ENCODE measurements at regions not wholly inside any gene's neighbourhood (a gene's known extent, or its start where the extent isn't known, plus 50 kb on each side); places are given as distances from the start of the nearest gene placed in this dataset.

- DNase-seq (ENCODE audit: low read depth): no peak
Measured at GRCh38 chr4:41865306-41865980, 69.8 kb upstream of the TMEM33 start.

GRCh38 chr4:41859087-41859486 lies 76.1 kb upstream of the TMEM33 start:
- no peak for DNase-seq (ENCODE audit: low read depth)

- DNase-seq (ENCODE audit: low read depth): no peak
Measured at GRCh38 chr4:41857226-41857641, 78.0 kb upstream of the TMEM33 start.

- no peak for DNase-seq (ENCODE audit: low read depth)
Measured at GRCh38 chr4:41856797-41857196, 78.4 kb upstream of the TMEM33 start.

GRCh38 chr4:41853973-41854372 lies 81.3 kb upstream of the TMEM33 start:
- peak; percentile 28 for DNase-seq (ENCODE audit: low read depth)

DNA sequence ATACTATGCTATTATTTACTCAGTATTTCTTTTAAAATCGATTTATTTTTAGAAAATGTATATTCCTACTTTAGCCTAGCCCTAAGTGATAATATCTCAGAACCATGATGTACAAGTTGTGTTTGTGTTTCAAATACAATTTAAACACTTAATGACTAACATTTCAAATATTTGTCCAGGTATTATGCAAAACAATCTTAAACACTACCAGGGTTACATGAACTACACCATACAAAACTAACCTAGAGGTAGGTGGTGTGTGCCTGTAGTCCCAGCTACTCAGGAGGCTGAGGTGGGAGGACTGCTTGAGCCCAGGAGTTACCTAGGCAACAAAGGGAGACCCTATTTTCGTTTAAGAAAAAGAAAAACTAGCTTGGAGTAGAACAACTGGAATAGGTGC lies 83.0 kb upstream of the TMEM33 start:
- no peak for DNase-seq (ENCODE audit: low read depth)

GRCh38 chr4:41851621-41852020 lies 83.6 kb upstream of the TMEM33 start:
- DNase-seq (ENCODE audit: low read depth): no peak

DNA sequence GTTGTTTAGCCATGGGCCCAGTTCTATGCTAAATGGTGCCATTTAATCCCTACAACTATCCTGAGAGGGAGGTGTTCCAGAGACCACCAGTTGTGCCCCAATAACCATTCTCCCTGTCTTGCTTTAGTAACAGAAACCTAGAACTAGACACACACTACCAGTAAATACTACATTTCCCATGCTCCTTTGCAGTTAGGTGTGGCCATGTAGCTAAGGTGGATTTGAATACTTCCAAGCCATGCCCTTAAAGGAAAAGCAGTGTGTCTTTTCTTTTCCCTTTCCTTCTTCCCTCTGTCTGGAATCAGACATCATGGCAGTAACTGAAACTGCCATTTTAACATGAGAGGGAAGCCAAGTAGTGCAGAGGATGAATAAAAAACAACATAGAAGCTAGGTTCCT lies 90.9 kb upstream of the TMEM33 start:
- no peak for DNase-seq (ENCODE audit: low read depth)

- peak; percentile 17 for DNase-seq (ENCODE audit: low read depth)
Measured at GRCh38 chr4:41839916-41840854, 91.7 kb upstream of the PHOX2B start.

DNA sequence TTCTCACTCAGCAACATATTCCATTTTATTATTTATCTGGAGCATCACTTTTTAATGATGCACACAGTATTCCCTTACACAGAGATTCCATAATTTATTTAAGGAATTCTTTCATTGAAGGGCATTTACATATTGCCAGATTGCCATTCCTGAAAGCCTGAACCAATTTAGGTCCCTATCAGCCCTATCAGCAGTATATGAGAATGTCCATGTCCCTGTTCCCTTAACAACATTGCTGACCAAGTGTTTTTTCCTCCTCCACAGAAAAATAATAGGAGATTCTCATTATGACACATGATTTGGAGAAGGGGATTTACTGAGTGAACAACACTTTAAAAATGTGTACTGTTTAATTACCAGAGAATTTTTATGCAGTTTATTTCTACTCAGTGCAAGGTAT lies 90.1 kb upstream of the PHOX2B start:
- no peak for DNase-seq (ENCODE audit: low read depth)

GRCh38 chr4:41835321-41835995 lies 86.9 kb upstream of the PHOX2B start:
- DNase-seq (ENCODE audit: low read depth): no peak

GRCh38 chr4:41832961-41833360 lies 84.4 kb upstream of the PHOX2B start:
- no peak for DNase-seq (ENCODE audit: low read depth)

GRCh38 chr4:41822325-41822724 lies 73.8 kb upstream of the PHOX2B start:
- DNase-seq (ENCODE audit: low read depth): no peak

DNA sequence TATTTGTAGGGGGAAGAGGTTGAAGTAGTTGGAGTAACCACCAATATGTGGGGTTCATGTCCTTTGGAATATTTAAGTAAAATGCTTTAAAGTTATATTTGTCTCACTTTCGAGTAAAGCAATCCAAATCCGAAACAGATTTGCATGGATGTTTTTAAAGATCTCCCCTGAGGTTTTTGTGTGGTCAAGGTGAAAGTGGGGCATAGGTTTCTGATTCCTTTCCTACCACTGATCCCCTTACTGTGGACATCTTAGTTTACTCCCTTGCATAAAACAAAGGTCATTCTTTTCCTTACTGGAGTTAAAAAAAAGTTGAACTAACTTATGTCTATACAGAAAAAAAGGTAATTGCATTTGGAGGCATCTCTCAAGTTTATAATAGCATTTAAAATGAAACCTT lies 71.9 kb upstream of the PHOX2B start:
- no peak for DNase-seq (ENCODE audit: low read depth)

DNA sequence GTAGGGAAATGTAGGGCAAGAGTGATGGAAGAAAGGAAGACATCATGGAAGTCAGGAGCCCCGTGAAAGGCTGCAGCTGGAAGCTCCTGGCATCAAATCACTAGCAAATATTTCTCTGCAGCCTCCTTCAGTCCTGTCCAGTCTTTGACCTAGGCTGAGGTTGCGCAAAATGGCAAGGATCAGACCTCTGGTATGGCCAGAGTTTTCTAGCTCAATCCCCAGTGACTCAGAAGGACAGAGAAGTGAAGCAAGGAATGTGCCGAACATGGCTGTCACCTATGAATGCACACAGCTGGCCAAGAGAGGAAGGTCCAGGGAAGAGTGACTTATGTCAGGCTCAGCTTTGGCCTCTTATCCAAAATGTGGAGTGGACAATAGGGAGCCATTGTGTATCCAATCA lies 71.1 kb upstream of the PHOX2B start:
- DNase-seq (ENCODE audit: low read depth): peak; percentile 3

DNA sequence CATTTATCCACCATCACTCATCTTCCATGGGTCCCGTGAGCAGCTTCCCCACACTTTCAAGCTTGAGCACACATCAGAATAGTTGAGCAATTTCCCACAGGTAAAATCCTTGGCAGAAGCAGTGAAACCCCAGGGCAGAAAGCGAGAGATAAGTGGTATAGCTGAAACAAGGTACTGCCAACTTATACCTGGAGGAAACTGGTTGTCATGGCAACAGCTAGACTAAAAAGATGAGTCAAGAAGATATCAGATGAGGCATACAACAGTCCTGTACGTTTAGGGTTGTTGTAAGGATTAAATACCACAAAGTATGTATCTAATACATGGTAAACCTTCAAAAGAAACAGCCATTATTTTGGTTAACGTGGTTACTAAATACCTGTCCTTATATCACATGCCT lies 66.9 kb upstream of the PHOX2B start:
- no peak for DNase-seq (ENCODE audit: low read depth)

DNA sequence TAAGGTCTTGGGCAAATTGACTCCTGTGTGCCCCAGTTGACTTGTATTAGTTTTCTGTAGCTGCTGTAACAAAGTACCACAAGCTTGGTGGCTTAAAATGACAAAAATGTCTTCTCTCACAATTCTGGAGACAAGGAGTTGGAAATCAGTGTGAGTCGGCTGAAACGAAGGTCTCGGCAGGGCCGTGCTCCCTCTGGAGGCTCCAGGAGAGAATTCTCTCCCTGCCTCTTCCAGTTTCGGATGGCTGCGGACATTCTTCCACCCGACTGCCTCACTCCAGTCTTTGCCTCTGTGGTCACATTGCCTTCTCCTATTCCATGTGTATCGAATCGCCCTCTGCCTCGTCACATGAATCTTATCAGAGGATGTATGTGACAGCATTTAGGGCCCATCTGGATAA lies 66.0 kb upstream of the PHOX2B start:
- peak; percentile 42 for DNase-seq (ENCODE audit: low read depth)

DNA sequence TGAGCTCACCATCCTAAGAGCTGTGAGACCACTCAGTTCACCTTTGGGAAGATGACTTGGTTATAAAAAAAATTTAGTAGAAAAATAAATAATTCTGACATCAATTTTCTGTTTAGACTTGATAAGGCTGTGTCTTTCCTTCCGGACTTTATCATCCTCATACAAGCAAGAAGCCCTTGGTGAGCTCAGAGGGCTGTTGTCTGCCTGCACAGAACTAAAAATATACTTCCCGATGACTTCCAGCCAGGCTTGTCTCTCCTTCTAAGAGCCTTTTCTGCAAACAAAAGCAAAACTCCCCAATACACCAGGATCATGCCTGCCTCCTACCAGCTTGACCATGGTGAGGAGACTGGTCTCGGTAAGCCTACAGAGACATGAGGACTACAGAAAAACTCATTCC lies 58.3 kb upstream of the PHOX2B start:
- DNase-seq (ENCODE audit: low read depth): no peak

DNA sequence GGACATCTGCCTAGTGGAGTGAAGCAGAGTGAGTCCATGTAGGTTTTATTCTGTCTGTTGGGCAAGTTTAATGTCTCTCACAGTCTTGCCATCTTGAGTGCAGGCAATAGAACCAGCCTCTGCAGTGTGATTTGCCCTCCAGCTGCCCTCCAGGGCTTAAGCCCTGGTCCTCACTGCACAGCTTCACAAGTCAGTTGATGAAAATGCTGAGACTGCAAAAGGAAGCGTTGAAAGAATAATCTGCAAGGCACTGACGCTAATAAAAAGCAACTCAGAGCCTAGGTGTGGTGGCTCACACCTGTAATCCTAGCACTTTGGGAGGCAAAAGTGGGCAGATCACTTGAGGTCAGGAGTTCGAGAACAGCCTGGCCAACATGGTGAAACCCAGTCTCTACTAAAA lies 54.1 kb upstream of the PHOX2B start:
- no peak for DNase-seq (ENCODE audit: low read depth)

- no peak for DNase-seq (ENCODE audit: low read depth)
Measured at GRCh38 chr4:41799126-41799525, 50.6 kb upstream of the PHOX2B start.

Data from ELR (cell line).